HG03139 (cell line): ENCODE measurements at regions not wholly inside any gene's neighbourhood (a gene's known extent, or its start where the extent isn't known, plus 50 kb on each side); places are given as distances from the start of the nearest gene placed in this dataset.

Experiments
- ATAC-seq: cut with Tn5 transposase; IDR thresholded peaks from one replicate; pipeline ENCODE4 v1.9.1; 2021; ENCODE audit not compliant: unreplicated experiment

GRCh38 chr12:66045506-66045905 lies 85.0 kb downstream of the LLPH start:
- no peak for ATAC-seq

GRCh38 chr12:66044731-66045130 lies 85.8 kb downstream of the LLPH start:
- ATAC-seq, result no peak

- ATAC-seq, result no peak
These were observed 87.5 kb downstream of the LLPH start for GRCh38 chr12:66043035-66043434.

GRCh38 chr12:66041651-66042363 lies 88.7 kb downstream of the LLPH start:
- ATAC-seq, result no peak

- ATAC-seq, result no peak
These were observed 94.2 kb downstream of the LLPH start for GRCh38 chr12:66036317-66036716.

- no peak for ATAC-seq
These were observed 95.1 kb downstream of the LLPH start for GRCh38 chr12:66035288-66035966.

- ATAC-seq, result no peak
These were observed 97.4 kb downstream of the LLPH start for GRCh38 chr12:66033151-66033550.

- no peak for ATAC-seq
These were observed 97.8 kb downstream of the LLPH start for GRCh38 chr12:66032739-66033138.

- ATAC-seq, result no peak
These were observed 100.3 kb downstream of the LLPH start for GRCh38 chr12:66030217-66030781.

GRCh38 chr12:66028390-66028789 lies 102.2 kb downstream of the LLPH start:
- ATAC-seq, result no peak

GRCh38 chr12:66025477-66025876 lies 105.1 kb downstream of the LLPH start:
- no peak for ATAC-seq

- ATAC-seq, result no peak
These were observed 105.6 kb downstream of the LLPH start for GRCh38 chr12:66024949-66025348.

- ATAC-seq, result no peak
These were observed 110.1 kb downstream of the LLPH start for GRCh38 chr12:66020481-66020880.

GRCh38 chr12:66017736-66018135 lies 112.8 kb downstream of the LLPH start:
- no peak for ATAC-seq
